GM12865 (cell line): ENCODE measurements at regions not wholly inside any gene's neighbourhood (a gene's known extent, or its start where the extent isn't known, plus 50 kb on each side); places are given as distances from the start of the nearest gene placed in this dataset.

Source experiments
- DNase-seq: peaks from one replicate; pipeline ENCODE4 v3.0.0; 2010; ENCODE audit warnings: low read depth
- H3K4me3 ChIP-seq: 2 replicates; pipeline ENCODE4 v1.5.1; 2011; ENCODE audit warnings: mild to moderate bottlenecking, low read depth, low read length, control low read depth
- TF ChIP-seq, protein P1 (sequence below): IDR thresholded peaks from 2 replicates; pipeline ENCODE4 v1.5.1; 2011; ENCODE audit warnings: low read length, control low read depth, low read depth, inconsistent platforms; ENCODE audit not compliant: insufficient read depth; ENCODE audit errors: missing control alignments

DNA sequence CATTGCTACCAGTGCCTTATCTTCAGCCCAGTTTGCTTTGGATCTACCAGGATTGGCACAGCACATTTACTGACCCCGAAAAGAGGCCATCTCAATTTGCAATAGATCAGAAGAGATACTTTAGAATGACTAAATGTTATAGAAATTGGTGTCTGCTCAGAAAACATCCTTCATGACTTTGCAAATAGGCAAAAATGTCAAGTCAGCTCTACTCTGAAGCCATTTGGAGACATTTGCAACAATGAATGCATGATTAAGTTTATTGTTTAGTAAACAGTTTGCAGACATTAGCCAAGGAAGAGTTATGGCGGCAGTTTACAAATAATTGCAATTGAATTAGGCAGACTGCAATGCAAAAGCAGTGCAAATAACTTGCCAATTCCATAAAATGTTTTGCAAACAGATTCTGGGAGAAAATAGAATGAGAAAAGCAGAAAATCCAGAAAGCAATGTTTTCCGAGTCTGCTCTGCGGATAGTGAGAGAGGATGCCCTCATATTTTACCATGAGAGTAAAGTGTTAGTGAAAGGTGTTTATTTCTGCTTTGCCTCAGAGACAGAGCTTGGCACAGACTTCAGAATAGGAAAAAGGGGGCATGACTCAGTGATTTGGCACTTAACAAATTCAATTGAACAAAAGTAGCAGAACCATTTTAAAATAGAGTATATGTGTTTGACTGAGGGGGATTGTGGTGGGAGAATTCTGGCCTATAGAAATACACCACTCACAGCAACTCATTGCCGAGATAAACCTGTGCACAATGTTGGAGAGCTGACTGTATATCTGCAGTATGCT lies 334.9 kb upstream of the NR2F2 start:
- no peak overlapping the region for H3K4me3 ChIP-seq
- TF ChIP-seq, protein P1, sequence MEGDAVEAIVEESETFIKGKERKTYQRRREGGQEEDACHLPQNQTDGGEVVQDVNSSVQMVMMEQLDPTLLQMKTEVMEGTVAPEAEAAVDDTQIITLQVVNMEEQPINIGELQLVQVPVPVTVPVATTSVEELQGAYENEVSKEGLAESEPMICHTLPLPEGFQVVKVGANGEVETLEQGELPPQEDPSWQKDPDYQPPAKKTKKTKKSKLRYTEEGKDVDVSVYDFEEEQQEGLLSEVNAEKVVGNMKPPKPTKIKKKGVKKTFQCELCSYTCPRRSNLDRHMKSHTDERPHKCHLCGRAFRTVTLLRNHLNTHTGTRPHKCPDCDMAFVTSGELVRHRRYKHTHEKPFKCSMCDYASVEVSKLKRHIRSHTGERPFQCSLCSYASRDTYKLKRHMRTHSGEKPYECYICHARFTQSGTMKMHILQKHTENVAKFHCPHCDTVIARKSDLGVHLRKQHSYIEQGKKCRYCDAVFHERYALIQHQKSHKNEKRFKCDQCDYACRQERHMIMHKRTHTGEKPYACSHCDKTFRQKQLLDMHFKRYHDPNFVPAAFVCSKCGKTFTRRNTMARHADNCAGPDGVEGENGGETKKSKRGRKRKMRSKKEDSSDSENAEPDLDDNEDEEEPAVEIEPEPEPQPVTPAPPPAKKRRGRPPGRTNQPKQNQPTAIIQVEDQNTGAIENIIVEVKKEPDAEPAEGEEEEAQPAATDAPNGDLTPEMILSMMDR, result no peak
- DNase-seq, result no peak

DNA sequence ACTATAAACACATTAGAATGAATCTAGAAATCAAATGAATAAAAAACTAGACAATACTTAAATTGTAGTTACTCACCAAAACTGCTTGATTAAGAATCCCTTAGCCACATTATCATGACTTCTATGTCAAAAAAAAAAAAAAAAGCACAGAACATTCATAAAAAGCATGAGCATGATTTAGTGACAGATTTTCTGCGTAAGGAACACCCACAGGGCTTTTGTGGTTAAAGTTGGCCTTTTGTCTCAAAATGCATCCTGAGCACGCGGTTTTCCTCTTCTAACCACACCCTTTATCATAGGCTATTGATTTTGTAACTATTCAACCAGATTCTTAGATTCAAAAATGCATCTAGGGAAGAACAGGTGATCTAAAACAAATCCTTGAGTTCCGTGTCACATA lies 334.0 kb upstream of the NR2F2 start:
- DNase-seq, result no peak
- TF ChIP-seq, protein P1, result no peak
- H3K4me3 ChIP-seq, result no peak overlapping the region

DNA sequence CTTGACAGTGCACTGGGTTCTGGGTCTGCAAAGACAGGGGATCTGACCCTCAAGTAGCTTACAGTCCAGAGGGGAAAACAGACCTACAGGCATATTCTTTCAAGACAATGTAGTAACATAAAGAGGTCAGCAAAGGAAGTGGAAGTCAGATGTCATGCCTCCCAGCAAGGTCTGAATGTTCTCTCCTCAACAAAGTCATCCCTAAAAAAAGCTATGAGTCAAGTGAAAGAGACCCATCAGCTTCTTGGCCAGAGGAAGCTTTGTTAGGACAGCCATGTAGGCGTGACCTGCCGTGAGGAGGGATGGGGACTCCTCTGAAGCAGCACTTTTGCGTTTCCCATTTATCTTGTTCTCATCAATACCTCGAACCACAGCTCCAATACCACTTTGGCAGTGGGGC lies 331.6 kb upstream of the NR2F2 start:
- no peak for DNase-seq
- H3K4me3 ChIP-seq, result no peak overlapping the region
- TF ChIP-seq, protein P1, result no peak

DNA sequence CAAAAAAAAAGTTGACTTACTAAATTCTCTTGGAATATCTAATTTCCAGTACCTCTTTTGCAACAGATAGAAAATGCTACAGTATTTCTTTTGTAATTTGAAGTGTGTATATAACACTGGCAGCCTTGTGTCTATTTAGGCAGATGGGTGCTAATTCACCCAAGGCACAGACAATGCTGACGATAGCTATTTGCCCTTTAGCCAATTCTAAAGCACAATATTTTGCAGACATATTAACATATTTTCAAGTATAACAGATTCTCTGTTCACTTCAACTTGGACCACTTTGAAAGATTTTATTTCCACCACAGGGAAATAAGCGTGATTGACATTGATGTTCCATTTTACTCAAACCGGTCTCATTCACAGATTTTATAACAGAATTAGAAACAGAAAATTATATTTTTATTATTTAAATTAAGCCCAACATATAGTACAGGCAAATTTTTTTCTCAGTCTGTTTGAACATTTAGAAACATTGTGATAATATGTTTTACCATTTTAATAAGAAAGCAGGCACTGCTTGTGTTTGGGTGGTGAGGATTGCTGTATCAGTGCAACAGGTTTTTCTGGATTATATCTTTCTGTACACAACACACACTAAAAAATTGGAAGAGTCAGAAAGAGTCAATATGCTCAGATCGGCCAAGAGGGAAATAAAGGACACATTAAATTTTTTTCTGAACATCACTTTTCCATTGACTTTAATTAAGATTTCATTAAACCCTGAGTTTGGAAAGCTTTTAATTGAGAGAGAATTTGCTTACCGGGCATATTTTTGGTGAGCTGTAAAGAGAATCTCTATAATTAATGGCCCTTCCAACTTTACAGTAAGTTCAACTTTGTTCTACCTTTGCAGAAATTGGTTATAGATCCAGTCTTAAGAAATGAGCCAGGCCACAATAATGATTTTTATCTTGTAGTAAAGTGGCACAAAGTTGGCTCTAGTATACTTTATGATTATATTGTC lies 327.3 kb upstream of the NR2F2 start:
- TF ChIP-seq, protein P1, result no peak
- DNase-seq, result no peak

DNA sequence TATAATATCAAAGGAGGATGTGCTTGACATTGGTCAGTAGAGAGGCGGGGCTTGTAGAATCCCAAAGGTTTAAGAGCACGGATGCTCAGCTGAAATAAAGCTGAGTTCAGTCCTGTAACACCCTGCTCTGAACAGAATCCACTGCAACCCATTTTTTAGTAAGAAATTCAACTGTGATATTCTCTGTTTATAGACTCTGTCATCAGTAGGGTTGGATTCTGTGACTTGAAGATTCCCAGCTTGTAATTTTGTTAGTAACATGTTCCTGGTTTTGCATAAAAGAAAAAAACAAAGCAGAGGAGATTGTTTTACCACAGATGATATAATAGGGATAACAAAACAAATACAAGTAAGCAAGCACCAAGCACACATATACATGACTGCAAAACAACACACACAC lies 324.6 kb upstream of the NR2F2 start:
- TF ChIP-seq, protein P1, result no peak
- no peak overlapping the region for H3K4me3 ChIP-seq
- no peak for DNase-seq

More for the DNA sequence above, 327.3 kb upstream of the NR2F2 start:
- H3K4me3 ChIP-seq, result no peak overlapping the region

DNA sequence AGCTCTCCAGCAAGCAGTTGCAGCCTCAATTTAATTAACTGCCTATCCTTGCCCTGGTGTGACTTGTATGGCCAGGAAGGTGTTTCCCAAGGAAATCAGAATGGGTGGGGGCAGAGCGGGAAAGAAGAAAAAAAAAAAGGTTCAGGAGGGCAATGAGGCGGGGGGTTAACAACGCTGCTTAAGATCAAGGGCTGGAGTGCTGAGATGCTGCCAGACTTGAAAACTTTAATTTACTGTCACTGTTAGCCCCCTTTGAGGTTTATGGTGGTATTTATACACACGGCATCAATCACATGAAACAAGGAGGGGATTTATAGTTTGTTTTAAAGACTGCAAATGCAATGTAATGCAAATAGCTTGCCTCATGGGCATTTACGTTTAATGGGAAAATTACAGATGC lies 319.4 kb upstream of the NR2F2 start:
- H3K4me3 ChIP-seq, result no peak overlapping the region
- no peak for DNase-seq
- TF ChIP-seq, protein P1, result no peak
